ENCODE measurements at regions not wholly inside any gene's neighbourhood (a gene's known extent, or its start where the extent isn't known, plus 50 kb on each side); places are given as distances from the start of the nearest gene placed in this dataset.
"Not testable (repeated sequence)": the region's sequence is repeated elsewhere in the genome, so short reads cannot be mapped to it uniquely, and the experiment has no call there.

- no peak overlapping the region for H3K4me3 ChIP-seq (ENCODE audit: low read depth, low read length)
- DNase-seq (ENCODE audit: low read depth), result no peak
These were observed 1429.5 kb upstream of the ACVR2A start for GRCh38 chr2:146415291-146415690.

GRCh38 chr2:146414456-146414855 lies 1430.4 kb upstream of the ACVR2A start:
- H3K4me3 ChIP-seq (ENCODE audit: low read depth, low read length), result no peak overlapping the region

GRCh38 chr2:146413086-146413610 lies 1431.7 kb upstream of the ACVR2A start:
- DNase-seq (ENCODE audit: low read depth), result no peak
- H3K4me3 ChIP-seq (ENCODE audit: low read depth, low read length), result no peak overlapping the region

More at GRCh38 chr2:146414456-146414855, 1430.4 kb upstream of the ACVR2A start:
- DNase-seq (ENCODE audit: low read depth), result no peak

- DNase-seq (ENCODE audit: low read depth), result no peak
- H3K4me3 ChIP-seq (ENCODE audit: low read depth, low read length), result no peak overlapping the region
These were observed 1432.2 kb upstream of the ACVR2A start for GRCh38 chr2:146412625-146413024.

- peak; percentile 13 for DNase-seq (ENCODE audit: low read depth)
- H3K4me3 ChIP-seq (ENCODE audit: low read depth, low read length), result not testable (repeated sequence)
These were observed 1439.2 kb upstream of the ACVR2A start for GRCh38 chr2:146405402-146406309.

GRCh38 chr2:146403546-146404160 lies 1441.2 kb upstream of the ACVR2A start:
- H3K4me3 ChIP-seq (ENCODE audit: low read depth, low read length); DNase-seq (ENCODE audit: low read depth): not testable (repeated sequence)

GRCh38 chr2:146392631-146393030 lies 1452.2 kb upstream of the ACVR2A start:
- no peak overlapping the region for H3K4me3 ChIP-seq (ENCODE audit: low read depth, low read length)
- no peak for DNase-seq (ENCODE audit: low read depth)

- no peak for DNase-seq (ENCODE audit: low read depth)
- H3K4me3 ChIP-seq (ENCODE audit: low read depth, low read length), result no peak overlapping the region
These were observed 1452.6 kb upstream of the ACVR2A start for GRCh38 chr2:146392186-146392585.

GRCh38 chr2:146388757-146389156 lies 1456.1 kb upstream of the ACVR2A start:
- no peak overlapping the region for H3K4me3 ChIP-seq (ENCODE audit: low read depth, low read length)
- no peak for DNase-seq (ENCODE audit: low read depth)

- DNase-seq (ENCODE audit: low read depth), result no peak
- H3K4me3 ChIP-seq (ENCODE audit: low read depth, low read length), result no peak overlapping the region
These were observed 1458.7 kb upstream of the ACVR2A start for GRCh38 chr2:146386096-146386495.

GRCh38 chr2:146385031-146385430 lies 1459.8 kb upstream of the ACVR2A start:
- DNase-seq (ENCODE audit: low read depth), result no peak
- no peak overlapping the region for H3K4me3 ChIP-seq (ENCODE audit: low read depth, low read length)

- DNase-seq (ENCODE audit: low read depth), result no peak
- no peak overlapping the region for H3K4me3 ChIP-seq (ENCODE audit: low read depth, low read length)
These were observed 1468.2 kb upstream of the ACVR2A start for GRCh38 chr2:146376511-146377064.

GRCh38 chr2:146374505-146374904 lies 1470.3 kb upstream of the ACVR2A start:
- H3K4me3 ChIP-seq (ENCODE audit: low read depth, low read length), result no peak overlapping the region
- no peak for DNase-seq (ENCODE audit: low read depth)

GRCh38 chr2:146371364-146371763 lies 1473.5 kb upstream of the ACVR2A start:
- not testable (repeated sequence) for H3K4me3 ChIP-seq (ENCODE audit: low read depth, low read length); DNase-seq (ENCODE audit: low read depth)

GRCh38 chr2:146370826-146371225 lies 1474.0 kb upstream of the ACVR2A start:
- no peak for DNase-seq (ENCODE audit: low read depth)
- no peak overlapping the region for H3K4me3 ChIP-seq (ENCODE audit: low read depth, low read length)

GRCh38 chr2:146366276-146366675 lies 1478.6 kb upstream of the ACVR2A start:
- H3K4me3 ChIP-seq (ENCODE audit: low read depth, low read length), result no peak overlapping the region
- no peak for DNase-seq (ENCODE audit: low read depth)

GRCh38 chr2:146365041-146365440 lies 1479.8 kb upstream of the ACVR2A start:
- no peak overlapping the region for H3K4me3 ChIP-seq (ENCODE audit: low read depth, low read length)
- no peak for DNase-seq (ENCODE audit: low read depth)

GRCh38 chr2:146363731-146364130 lies 1481.1 kb upstream of the ACVR2A start:
- DNase-seq (ENCODE audit: low read depth), result peak; percentile 60
- H3K4me3 ChIP-seq (ENCODE audit: low read depth, low read length), result no peak overlapping the region

GRCh38 chr2:146351689-146352088 lies 1493.1 kb upstream of the ACVR2A start:
- H3K4me3 ChIP-seq (ENCODE audit: low read depth, low read length), result no peak overlapping the region
- no peak for DNase-seq (ENCODE audit: low read depth)

GRCh38 chr2:146349334-146349733 lies 1495.5 kb upstream of the ACVR2A start:
- H3K4me3 ChIP-seq (ENCODE audit: low read depth, low read length), result no peak overlapping the region
- no peak for DNase-seq (ENCODE audit: low read depth)

Measured in skeletal muscle cell (primary cell).